Fibroblast of lung (primary cell): ENCODE measurements at regions not wholly inside any gene's neighbourhood (a gene's known extent, or its start where the extent isn't known, plus 50 kb on each side); places are given as distances from the start of the nearest gene placed in this dataset.

ENCODE experiments used
- CTCF ChIP-seq, 2 donors: IDR thresholded peaks in 1 of 2; conservative IDR thresholded peaks in 1 of 2; 1 replicate in 1 of 2; 2 replicates in 1 of 2; pipeline ENCODE4 v1.5.1; 2011 to 2012; ENCODE audit warnings: low read length in 2 of 2, control low read depth in 1 of 2, inconsistent platforms in 1 of 2, low read depth in 1 of 2, mild to moderate bottlenecking in 1 of 2
- EZH2 ChIP-seq: IDR thresholded peaks from 2 replicates; pipeline ENCODE4 v1.5.1; 2012; ENCODE audit warnings: low read length, control low read depth, mild to moderate bottlenecking; ENCODE audit errors: missing control alignments

DNA sequence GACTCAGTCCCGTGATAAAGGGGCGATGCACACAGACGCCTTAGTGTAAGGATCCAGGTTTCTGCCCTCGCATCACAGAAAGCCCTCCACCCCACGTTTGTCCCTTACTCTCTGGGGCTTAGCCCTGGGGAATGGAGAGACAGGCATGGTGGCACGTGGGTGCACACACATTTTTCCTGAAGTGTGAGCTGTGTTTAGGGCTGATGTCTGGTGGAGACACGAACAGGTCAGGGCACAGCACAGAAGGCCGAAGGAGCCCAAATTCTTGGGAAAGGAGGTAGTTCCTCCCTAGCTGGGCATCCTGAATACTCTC is 84.3 kb upstream of the DHRSX start:
- TF ChIP-seq CTCF (conservative IDR thresholded peaks at IDR 0.05 in 1 of 2, IDR thresholded peaks at IDR 0.05 in 1 of 2; ENCODE audit: low read depth in 1 of 2, low read length in 2 of 2) (no peak), EZH2 (peak; percentile 32)
